Parathyroid adenoma (tissue), 2 donors: ENCODE measurements at regions not wholly inside any gene's neighbourhood (a gene's known extent, or its start where the extent isn't known, plus 50 kb on each side); places are given as distances from the start of the nearest gene placed in this dataset.
A peak's percentile ranks its signal among the peaks of the same experiment; 100 is the strongest.
"Not testable (repeated sequence)": the region's sequence is repeated elsewhere in the genome, so short reads cannot be mapped to it uniquely, and the experiment has no call there.

Experiments
- H2AFZ ChIP-seq: fragments of 300-600 bp; sonication (generic); one replicate; pipeline ENCODE4 v1.7.0; 2017; ENCODE audit warnings: antibody characterized with exemption, mild to moderate bottlenecking
- H3K27ac ChIP-seq: fragments of 300-600 bp; sonication (generic); one replicate; pipeline ENCODE4 v1.7.0; 2017
- H3K27me3 ChIP-seq: fragments of 300-600 bp; sonication (generic); one replicate; pipeline ENCODE4 v1.7.0; 2017; ENCODE audit warnings: low read length; ENCODE audit not compliant: control insufficient read depth, insufficient read depth
- H3K36me3 ChIP-seq: fragments of 300-600 bp; sonication (generic); one replicate; pipeline ENCODE4 v1.7.0; 2017; ENCODE audit warnings: low read length; ENCODE audit not compliant: control insufficient read depth, insufficient read depth
- H3K4me1 ChIP-seq: fragments of 300-600 bp; sonication (generic); one replicate; pipeline ENCODE4 v1.7.0; 2017; ENCODE audit warnings: control low read depth
- H3K4me2 ChIP-seq: fragments of 300-600 bp; sonication (generic); one replicate; pipeline ENCODE4 v1.7.0; 2017; ENCODE audit warnings: low read length
- H3K4me3 ChIP-seq: fragments of 300-600 bp; sonication (generic); one replicate; pipeline ENCODE4 v1.7.0; 2017; ENCODE audit warnings: low read depth, low read length
- H3K79me2 ChIP-seq: fragments of 300-600 bp; sonication (generic); one replicate; pipeline ENCODE4 v1.7.0; 2017; ENCODE audit warnings: control low read depth
- H3K9ac ChIP-seq: fragments of 300-600 bp; sonication (generic); one replicate; pipeline ENCODE4 v1.7.0; 2017; ENCODE audit warnings: mild to moderate bottlenecking
- H3K9me3 ChIP-seq: fragments of 300-600 bp; sonication (generic); one replicate; pipeline ENCODE4 v1.7.0; 2017; ENCODE audit warnings: low read length; ENCODE audit not compliant: control insufficient read depth
- CTCF ChIP-seq: fragments of 300-600 bp; sonication (generic); IDR thresholded peaks from one replicate; pipeline ENCODE4 v1.7.0; 2017; ENCODE audit warnings: antibody characterized with exemption, mild to moderate bottlenecking
- donor health status: primary hyperparathyroidism.

- Histone ChIP-seq H3K4me2 (peak overlapping the region; percentile 89), H3K4me1 (no peaks in the 10 kb centered on the region), H3K36me3 (no peaks in the 10 kb centered on the region), H3K27ac (peak overlapping the region; percentile 89), H2AFZ (peak overlapping the region; percentile 89), H3K4me3 (peak overlapping the region; percentile 98), H3K9ac (peak overlapping the region; percentile 47), H3K27me3 (no peaks in the 10 kb centered on the region), H3K9me3 (no peaks in the 10 kb centered on the region), H3K79me2 (no peaks in the 10 kb centered on the region)
- peak; percentile 36 for TF ChIP-seq CTCF
Observed at GRCh38 chr17:47066841-47067682, 88.0 kb upstream of the RPRML start.

GRCh38 chr17:47066095-47066494 is 87.0 kb upstream of the RPRML start:
- TF ChIP-seq CTCF, result no peak
- Histone ChIP-seq H3K9ac (no peak overlapping the region), H3K79me2 (no peaks in the 10 kb centered on the region), H3K4me1 (no peaks in the 10 kb centered on the region), H3K4me2 (peak overlapping the region; percentile 89), H3K4me3 (no peak overlapping the region), H3K9me3 (no peaks in the 10 kb centered on the region), H3K27ac (no peak overlapping the region), H3K27me3 (no peaks in the 10 kb centered on the region), H2AFZ (peak overlapping the region; percentile 89), H3K36me3 (no peaks in the 10 kb centered on the region)

- no peak overlapping the region for H3K9ac ChIP-seq
- no peak overlapping the region for H3K4me2 ChIP-seq
- H3K4me1 ChIP-seq, result no peaks in the 10 kb centered on the region
- H2AFZ ChIP-seq, result no peak overlapping the region
- no peaks in the 10 kb centered on the region for H3K36me3 ChIP-seq
- H3K9me3 ChIP-seq, result no peaks in the 10 kb centered on the region
- no peaks in the 10 kb centered on the region for H3K79me2 ChIP-seq
- no peak overlapping the region for H3K4me3 ChIP-seq
- no peak for TF ChIP-seq CTCF
- H3K27ac ChIP-seq, result no peak overlapping the region
- H3K27me3 ChIP-seq, result no peaks in the 10 kb centered on the region
Observed at GRCh38 chr17:47064684-47065083, 85.6 kb upstream of the RPRML start.

- no peak overlapping the region for H2AFZ ChIP-seq
- H3K9me3 ChIP-seq, result no peaks in the 10 kb centered on the region
- no peaks in the 10 kb centered on the region for H3K4me1 ChIP-seq
- no peak overlapping the region for H3K9ac ChIP-seq
- no peaks in the 10 kb centered on the region for H3K79me2 ChIP-seq
- no peaks in the 10 kb centered on the region for H3K36me3 ChIP-seq
- H3K4me2 ChIP-seq, result no peak overlapping the region
- H3K27me3 ChIP-seq, result no peaks in the 10 kb centered on the region
- H3K4me3 ChIP-seq, result no peak overlapping the region
- H3K27ac ChIP-seq, result no peak overlapping the region
- TF ChIP-seq CTCF, result no peak
Observed at GRCh38 chr17:47063475-47063874, 84.4 kb upstream of the RPRML start.

GRCh38 chr17:47062851-47063250 is 83.8 kb upstream of the RPRML start:
- not testable (repeated sequence) for H3K4me1 ChIP-seq, H3K79me2 ChIP-seq, H3K9me3 ChIP-seq, H3K9ac ChIP-seq, H3K4me2 ChIP-seq, H3K27me3 ChIP-seq, H2AFZ ChIP-seq, H3K4me3 ChIP-seq, H3K27ac ChIP-seq, H3K36me3 ChIP-seq

GRCh38 chr17:47060005-47060404 is 81.0 kb upstream of the RPRML start:
- H3K9me3 ChIP-seq, H2AFZ ChIP-seq, H3K4me2 ChIP-seq, H3K4me1 ChIP-seq, H3K4me3 ChIP-seq, H3K79me2 ChIP-seq, H3K36me3 ChIP-seq, H3K27me3 ChIP-seq, H3K27ac ChIP-seq, H3K9ac ChIP-seq: not testable (repeated sequence)
